HG03139 (cell line): ENCODE measurements at regions not wholly inside any gene's neighbourhood (a gene's known extent, or its start where the extent isn't known, plus 50 kb on each side); places are given as distances from the start of the nearest gene placed in this dataset.

Source experiments
- ATAC-seq: cut with Tn5 transposase; IDR thresholded peaks from one replicate; pipeline ENCODE4 v1.9.1; 2021; ENCODE audit not compliant: unreplicated experiment

DNA sequence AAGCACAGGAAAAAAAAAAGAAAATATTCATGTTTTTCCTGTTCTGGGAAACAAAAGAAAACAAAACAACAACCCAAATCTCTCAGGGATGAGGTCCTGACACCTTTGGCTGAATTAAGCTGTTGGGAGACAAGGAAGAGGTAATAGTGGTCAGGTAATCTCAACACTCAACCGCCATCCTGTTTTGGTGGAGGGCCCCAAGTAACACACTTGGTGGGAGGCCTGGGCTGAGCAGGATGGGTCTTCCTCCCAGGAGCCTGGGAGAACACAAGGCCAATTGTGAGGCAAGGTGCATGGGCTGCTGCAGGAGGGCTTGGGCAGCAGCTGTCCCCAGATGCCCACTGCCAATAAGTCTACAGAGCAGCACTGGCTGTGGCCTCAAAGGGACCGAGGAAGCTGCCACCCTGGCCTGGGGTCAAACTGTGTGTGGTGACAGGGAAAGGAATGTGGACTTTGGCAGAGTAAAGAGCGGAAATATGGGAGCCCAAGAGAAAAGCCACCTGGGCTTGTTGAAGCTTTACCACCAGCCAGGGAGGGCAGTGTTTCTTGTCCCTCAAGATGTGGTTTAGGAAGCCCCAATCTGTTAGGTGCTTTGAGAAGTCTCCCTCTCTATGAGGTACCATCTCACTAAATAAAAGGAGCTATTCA, 93.5 kb upstream of the SLC25A13 start:
- no peak for ATAC-seq

DNA sequence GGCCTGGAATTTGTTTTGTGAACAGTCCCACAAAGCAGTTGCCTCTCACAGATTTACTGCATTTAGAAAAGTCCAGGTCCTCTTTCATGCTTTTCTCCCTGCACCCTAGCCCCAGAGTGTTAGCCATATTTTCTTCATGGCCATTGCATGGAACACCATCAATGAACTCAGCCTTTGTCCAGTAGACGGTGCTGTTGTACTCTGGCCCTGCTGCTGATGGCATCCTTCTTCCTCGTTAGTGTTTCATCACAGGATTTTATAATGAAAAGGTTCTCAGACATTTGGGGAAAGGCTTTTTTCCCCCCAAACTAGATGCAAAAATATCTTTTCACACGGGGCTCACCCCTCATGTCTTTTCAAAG, 93.0 kb upstream of the SLC25A13 start:
- peak; percentile 67 for ATAC-seq

DNA sequence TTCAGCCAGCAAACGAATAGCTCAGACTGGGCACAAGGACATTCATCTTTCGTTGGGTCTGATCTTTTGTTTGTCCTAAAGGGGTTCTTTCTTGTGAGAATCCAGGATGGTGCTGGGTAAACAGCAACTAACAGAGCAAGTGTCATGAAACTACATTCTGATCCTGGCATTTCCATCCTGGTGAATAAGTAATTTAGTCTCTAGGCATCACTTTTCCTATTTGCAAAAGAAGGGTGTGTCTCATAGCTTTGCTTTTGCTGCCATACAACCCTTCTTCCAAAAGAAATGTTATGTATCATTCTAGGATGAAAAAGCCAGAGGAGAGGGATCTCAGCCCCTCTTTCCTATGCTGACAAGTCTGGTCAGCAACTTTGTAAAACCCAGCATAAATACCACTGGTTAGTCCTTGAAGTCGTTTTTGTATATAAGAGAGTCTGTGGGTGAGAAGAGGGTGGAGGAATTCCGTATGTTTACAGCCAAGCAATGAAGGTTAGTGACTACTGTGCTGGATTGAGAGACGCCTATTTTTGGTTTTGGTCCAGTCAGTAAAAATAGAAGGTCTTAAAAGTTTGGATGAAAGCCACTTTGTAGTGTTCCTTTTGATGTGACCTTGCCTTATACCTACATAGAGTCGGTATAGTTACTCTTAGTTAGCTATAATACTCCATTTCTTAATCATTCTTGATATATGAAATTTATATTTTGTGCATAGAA, 88.4 kb upstream of the SLC25A13 start:
- ATAC-seq, result no peak

- no peak for ATAC-seq
These were observed 87.0 kb upstream of the SLC25A13 start for GRCh38 chr7:96408881-96409280.

DNA sequence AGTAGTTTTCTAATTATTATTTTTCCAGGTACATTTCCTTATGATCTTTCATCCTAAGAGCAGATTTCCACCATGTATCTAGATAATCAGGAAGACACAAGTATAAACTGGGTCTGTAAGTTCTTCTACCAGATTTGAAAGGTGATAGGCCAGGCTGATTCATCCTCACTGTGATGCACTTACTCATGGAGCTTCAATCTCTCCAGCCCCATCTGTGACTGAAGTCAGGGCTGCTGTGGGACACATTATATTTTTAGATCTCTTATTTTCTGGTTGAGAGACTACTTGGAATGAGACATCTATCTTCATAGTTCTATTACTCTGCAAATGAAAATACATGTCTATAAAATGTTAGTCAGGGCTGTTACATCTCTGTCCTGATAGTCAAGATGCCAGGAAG, 85.5 kb upstream of the SLC25A13 start:
- ATAC-seq, result no peak

GRCh38 chr7:96402913-96403312, 81.0 kb upstream of the SLC25A13 start:
- ATAC-seq, result no peak

DNA sequence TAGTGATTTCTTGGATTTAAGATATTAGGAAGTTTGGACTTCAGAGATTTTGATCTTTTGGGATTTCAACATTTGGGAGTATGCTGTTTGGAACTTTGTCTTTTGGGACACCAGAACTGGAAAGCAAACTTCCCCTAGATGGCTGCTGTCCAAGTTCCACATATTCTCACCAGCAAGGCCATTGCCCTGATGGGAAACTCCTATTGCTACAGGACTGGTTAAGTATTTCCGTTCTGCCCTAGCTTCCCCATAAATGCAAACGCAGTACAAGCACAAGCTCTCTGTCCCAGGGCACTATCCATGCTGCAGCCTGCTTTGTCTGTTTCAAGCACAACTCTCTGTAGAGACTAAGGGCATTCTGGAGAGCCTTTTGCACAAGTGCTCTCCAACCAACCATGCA, 79.3 kb upstream of the SLC25A13 start:
- ATAC-seq, result no peak

DNA sequence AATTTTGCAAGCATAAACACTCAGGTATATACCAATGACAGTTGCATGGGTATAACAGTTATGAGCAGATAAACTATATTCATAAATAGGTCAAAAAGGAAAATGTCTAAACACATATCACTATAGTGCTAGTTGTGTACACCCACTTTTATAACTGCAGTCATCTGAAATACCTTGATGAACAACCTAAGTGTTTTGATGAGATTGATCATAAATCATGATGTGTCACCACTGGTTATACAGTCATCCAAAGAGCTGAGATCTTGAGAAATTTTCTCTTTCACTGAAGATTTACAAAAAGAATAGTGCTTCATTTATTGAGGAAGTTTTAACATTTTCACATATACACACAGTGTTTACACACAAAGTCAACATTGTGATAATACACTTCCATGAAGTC, 78.6 kb upstream of the SLC25A13 start:
- ATAC-seq, result no peak

DNA sequence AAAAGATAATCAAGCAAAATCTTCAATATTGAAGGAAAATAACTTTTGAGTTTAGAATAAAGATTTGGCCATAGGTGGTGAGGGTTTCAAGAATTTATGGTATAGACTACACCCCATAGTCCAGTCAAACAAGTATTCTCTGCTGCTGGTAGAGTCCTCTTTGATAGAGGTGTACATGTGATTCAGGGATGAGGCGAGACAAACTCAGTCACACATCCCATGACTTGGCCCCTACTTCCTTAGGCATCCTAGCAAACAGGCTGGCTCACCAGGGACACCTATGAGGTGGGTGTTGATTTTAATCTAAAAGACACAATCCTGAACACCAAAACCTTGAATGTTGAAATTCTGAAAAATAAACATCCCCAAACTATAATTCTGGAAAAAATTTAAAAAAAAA, 78.1 kb upstream of the SLC25A13 start:
- no peak for ATAC-seq

- no peak for ATAC-seq
These were observed 76.2 kb upstream of the SLC25A13 start for GRCh38 chr7:96397936-96398598.

DNA sequence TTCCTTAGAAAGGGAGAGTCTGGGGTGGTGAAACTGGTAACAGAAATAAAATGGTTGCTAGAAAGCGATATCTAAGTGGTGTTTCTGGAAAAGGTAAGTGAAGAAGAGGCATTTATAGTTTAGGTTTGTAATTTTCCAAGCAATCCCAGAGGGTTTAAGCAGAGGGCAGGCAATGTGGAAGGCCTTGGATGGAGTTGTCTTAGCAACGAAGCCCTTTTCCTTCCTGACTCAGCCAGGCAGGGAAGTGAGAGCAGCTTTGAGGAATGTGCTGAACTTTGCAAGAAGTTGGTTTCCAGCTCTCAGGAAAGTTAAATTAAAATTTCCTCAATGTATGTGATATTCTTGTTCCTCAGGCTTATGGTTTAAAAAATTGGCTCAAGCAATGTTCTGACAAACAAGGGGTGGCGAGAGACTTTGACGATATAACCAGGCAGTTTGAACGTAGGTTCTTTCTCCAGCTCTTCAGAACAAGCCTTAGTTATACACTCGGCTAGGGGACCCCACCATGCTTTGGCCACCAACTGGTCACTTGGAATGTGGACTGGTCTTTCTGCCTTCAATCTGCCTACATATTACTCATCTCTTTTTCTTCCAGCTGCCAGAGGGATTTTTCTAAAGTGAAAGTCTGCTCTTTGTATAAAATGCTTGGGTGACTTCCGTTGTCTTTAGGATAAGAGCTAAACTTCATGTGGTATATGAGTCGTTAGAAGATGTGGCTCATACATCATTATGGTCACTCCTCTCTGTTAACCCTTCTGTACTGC, 66.9 kb upstream of the SLC25A13 start:
- ATAC-seq, result no peak

DNA sequence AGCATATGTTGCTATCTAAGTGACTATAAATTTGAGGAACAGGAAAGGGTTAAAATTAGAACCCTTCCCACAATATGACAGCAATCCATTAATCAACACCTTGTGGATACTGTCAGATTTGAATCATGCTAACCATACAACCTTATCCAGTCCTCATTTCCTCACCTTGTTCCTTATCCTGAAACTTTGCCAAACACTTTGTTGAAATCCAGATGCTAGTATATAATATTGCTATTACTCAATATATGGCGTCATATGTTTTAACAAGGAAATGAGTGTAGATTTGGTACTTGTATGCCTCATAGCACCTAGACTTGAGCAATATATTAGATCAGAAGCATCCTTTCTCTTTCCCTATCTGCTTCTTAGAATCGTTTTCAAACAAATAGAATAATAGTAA, 66.3 kb upstream of the SLC25A13 start:
- no peak for ATAC-seq

- ATAC-seq, result no peak
These were observed 58.2 kb upstream of the SLC25A13 start for GRCh38 chr7:96380111-96380512.

- ATAC-seq, result no peak
These were observed 55.5 kb upstream of the SLC25A13 start for GRCh38 chr7:96377399-96377798.
